ENCODE measurements at regions not wholly inside any gene's neighbourhood (a gene's known extent, or its start where the extent isn't known, plus 50 kb on each side); places are given as distances from the start of the nearest gene placed in this dataset.

DNA sequence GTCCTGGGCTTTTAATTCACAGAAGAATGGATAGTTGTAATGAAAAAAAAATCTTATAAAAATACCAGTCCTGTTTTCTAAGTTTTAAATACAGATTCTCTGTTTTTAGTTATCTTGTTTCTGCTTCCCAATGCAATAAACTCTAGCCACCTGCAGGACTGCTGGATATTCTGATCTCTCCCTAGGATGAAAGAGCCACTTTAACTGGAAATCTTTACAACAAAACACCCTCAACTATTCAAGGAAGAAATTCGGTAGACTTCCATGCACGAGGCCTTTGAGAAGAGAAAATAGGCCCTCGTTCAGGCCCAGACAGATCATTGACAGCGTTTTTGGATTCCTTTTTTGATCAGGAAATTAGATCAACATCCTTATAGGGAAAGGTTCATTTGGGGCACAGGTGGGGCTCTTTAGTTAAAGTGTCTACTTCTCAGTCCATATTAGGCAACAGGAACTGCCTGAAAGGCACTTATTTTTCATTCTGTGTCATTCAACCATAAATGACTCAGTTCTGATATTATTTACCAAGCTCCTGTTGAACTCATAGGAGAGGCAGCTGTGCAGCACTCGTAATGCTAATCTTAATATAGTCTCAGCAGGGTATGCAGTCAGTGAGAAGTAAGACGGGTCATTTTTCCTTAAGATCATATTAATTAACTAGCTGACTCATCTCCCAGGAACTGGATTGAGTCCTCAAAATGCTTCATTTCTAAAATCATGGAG lies 71.1 kb upstream of the ERRFI1 start:
- TF ChIP-seq, protein P1, sequence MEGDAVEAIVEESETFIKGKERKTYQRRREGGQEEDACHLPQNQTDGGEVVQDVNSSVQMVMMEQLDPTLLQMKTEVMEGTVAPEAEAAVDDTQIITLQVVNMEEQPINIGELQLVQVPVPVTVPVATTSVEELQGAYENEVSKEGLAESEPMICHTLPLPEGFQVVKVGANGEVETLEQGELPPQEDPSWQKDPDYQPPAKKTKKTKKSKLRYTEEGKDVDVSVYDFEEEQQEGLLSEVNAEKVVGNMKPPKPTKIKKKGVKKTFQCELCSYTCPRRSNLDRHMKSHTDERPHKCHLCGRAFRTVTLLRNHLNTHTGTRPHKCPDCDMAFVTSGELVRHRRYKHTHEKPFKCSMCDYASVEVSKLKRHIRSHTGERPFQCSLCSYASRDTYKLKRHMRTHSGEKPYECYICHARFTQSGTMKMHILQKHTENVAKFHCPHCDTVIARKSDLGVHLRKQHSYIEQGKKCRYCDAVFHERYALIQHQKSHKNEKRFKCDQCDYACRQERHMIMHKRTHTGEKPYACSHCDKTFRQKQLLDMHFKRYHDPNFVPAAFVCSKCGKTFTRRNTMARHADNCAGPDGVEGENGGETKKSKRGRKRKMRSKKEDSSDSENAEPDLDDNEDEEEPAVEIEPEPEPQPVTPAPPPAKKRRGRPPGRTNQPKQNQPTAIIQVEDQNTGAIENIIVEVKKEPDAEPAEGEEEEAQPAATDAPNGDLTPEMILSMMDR (IDR thresholded peaks at IDR 0.05), result no peak
- TF ChIP-seq POLR2A (IDR thresholded peaks at IDR 0.05), result no peak

Data from tibial nerve (tissue), 3 donors.